Breast epithelium (tissue), 4 donors: ENCODE measurements at regions not wholly inside any gene's neighbourhood (a gene's known extent, or its start where the extent isn't known, plus 50 kb on each side); places are given as distances from the start of the nearest gene placed in this dataset.

Source experiments
- DNase-seq, 2 donors: peaks; one replicate each; pipeline ENCODE4 v3.0.0-alpha.2; 2019; ENCODE audit warnings: low spot score in 2 of 2
- H3K27ac ChIP-seq, 2 donors: fragments of 200-600 bp; sonication (generic) in 1 of 2; one replicate each; pipeline ENCODE4 v1.5.1; 2016 to 2019; ENCODE audit warnings: mild to moderate bottlenecking in 1 of 2
- H3K27me3 ChIP-seq, 2 donors: fragments of 200-600 bp; sonication (generic) in 1 of 2; one replicate each; pipeline versions ENCODE4 v1.5.1 to v1.6.0; 2017 to 2019; ENCODE audit warnings: control low read depth in 1 of 2, mild to moderate bottlenecking in 1 of 2
- H3K36me3 ChIP-seq: fragments of 200-600 bp; one replicate; pipeline ENCODE4 v1.5.1; 2019
- H3K4me1 ChIP-seq, 2 donors: fragments of 200-600 bp; sonication (generic); one replicate each; pipeline ENCODE4 v1.5.1; 2016 to 2019; ENCODE audit warnings: control low read depth in 1 of 2
- H3K4me3 ChIP-seq, 3 donors: fragments of 200-600 bp; sonication (generic); 1 replicate in 2 of 3; 2 replicates in 1 of 3; pipeline ENCODE4 v1.5.1; 2016 to 2019; ENCODE audit warnings: mild to moderate bottlenecking in 3 of 3, moderate library complexity in 2 of 3
- H3K9me3 ChIP-seq, 2 donors: fragments of 200-600 bp; sonication (generic) in 1 of 2; one replicate each; pipeline ENCODE4 v1.5.1; 2016 to 2019; ENCODE audit warnings: control low read depth in 1 of 2
- CTCF ChIP-seq, 3 donors: fragments of 450-650 bp; IDR thresholded peaks; one replicate each; pipeline ENCODE4 v1.5.1; 2016 to 2017; ENCODE audit warnings: antibody characterized with exemption in 3 of 3, mild to moderate bottlenecking in 3 of 3, moderate library complexity in 3 of 3
- POLR2A ChIP-seq: fragments of 450-650 bp; IDR thresholded peaks from one replicate; pipeline ENCODE4 v1.6.1; 2016; ENCODE audit warnings: antibody characterized with exemption, mild to moderate bottlenecking, moderate library complexity
- POLR2AphosphoS5 ChIP-seq, 3 donors: sonication (generic); formaldehyde crosslinking; IDR thresholded peaks; one replicate each; pipeline ENCODE4 v1.6.1; 2017; ENCODE audit warnings: antibody characterized with exemption in 3 of 3
- intact Hi-C: fragments of 100-400 bp; cut with DNase I; formaldehyde crosslinking; loops from one replicate; pipeline ENCODE4 v1.15.1; 2023; ENCODE audit warnings: low total_unique reads

DNA sequence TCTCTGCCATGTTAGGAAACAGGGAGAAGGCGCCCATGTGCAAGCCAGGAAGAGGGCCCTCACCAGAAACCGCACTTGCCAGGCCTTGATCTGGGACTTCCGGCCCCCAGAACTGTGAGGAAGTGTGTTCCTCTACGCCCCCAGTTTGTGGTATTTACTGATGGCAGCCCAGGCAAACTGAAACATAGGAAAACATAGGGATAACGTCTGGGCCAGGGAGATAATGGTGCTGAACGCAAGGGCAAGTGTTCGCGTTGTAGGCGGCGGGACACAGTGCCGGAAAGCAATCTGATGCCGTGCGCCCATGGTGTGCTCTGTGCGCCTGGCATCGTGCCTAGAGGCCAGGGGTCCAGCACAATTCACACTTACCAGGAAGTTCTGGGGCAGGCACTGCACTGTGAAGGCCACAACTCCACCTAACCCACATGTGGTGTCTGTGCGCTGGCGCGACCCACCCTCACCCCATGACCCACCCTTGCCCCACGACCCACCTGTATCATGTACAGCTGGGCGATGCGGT, 53.6 kb downstream of the ARL6IP4 start:
- TF ChIP-seq POLR2A = no peak
- intact Hi-C loops = no loop called here
- no peaks in the 10 kb centered on the region for H3K9me3 ChIP-seq
- H3K36me3 ChIP-seq = no peaks in the 10 kb centered on the region
- no peak overlapping the region for H3K27ac ChIP-seq
- H3K4me1 ChIP-seq = no peaks in the 10 kb centered on the region
- no peaks in the 10 kb centered on the region for H3K27me3 ChIP-seq
- no peak for DNase-seq
- H3K4me3 ChIP-seq = no peak overlapping the region

- H3K27me3 ChIP-seq = no peaks in the 10 kb centered on the region
- TF ChIP-seq POLR2A (no peak), CTCF (IDR thresholded peaks at IDR 0.05) (no peak), POLR2AphosphoS5 (IDR thresholded peaks at IDR 0.05) (no peak)
- no peak overlapping the region for H3K27ac ChIP-seq
- intact Hi-C loops = no loop called here
- no peaks in the 10 kb centered on the region for H3K4me1 ChIP-seq
- no peak for DNase-seq
- H3K4me3 ChIP-seq = no peak overlapping the region
- no peaks in the 10 kb centered on the region for H3K9me3 ChIP-seq
- no peaks in the 10 kb centered on the region for H3K36me3 ChIP-seq
These were observed 53.0 kb downstream of the ARL6IP4 start for GRCh38 chr12:123033392-123034021.

GRCh38 chr12:123032736-123033391, 52.4 kb downstream of the ARL6IP4 start:
- no peak overlapping the region for H3K27ac ChIP-seq
- no peak for DNase-seq
- intact Hi-C loops = no loop called here
- TF ChIP-seq POLR2AphosphoS5 (IDR thresholded peaks at IDR 0.05) (no peak), CTCF (IDR thresholded peaks at IDR 0.05) (no peak), POLR2A (no peak)
- no peaks in the 10 kb centered on the region for H3K4me1 ChIP-seq
- no peaks in the 10 kb centered on the region for H3K27me3 ChIP-seq
- no peak overlapping the region for H3K4me3 ChIP-seq
- H3K36me3 ChIP-seq = no peaks in the 10 kb centered on the region
- H3K9me3 ChIP-seq = no peaks in the 10 kb centered on the region
